Gastrocnemius medialis (tissue), 4 donors: ENCODE measurements at regions not wholly inside any gene's neighbourhood (a gene's known extent, or its start where the extent isn't known, plus 50 kb on each side); places are given as distances from the start of the nearest gene placed in this dataset.

ENCODE experiments used
- CTCF ChIP-seq, 5 experiments: fragments of 450-650 bp in 3 of 5; fragments of 200-600 bp in 2 of 5; sonication (generic) in 2 of 5; IDR thresholded peaks in 4 of 5; conservative IDR thresholded peaks in 1 of 5; 1 replicate in 4 of 5; 2 replicates in 1 of 5; pipeline ENCODE4 v1.5.1; 2016 to 2019; ENCODE audit warnings: antibody characterized with exemption in 5 of 5, mild to moderate bottlenecking in 3 of 5, moderate library complexity in 3 of 5
- POLR2A ChIP-seq, 2 donors: fragments of 450-650 bp; IDR thresholded peaks; one replicate each; pipeline ENCODE4 v1.6.1; 2017; ENCODE audit warnings: antibody characterized with exemption in 2 of 2, mild to moderate bottlenecking in 2 of 2, moderate library complexity in 2 of 2

- no peak for TF ChIP-seq CTCF (IDR thresholded peaks at IDR 0.05 in 4 of 5, conservative IDR thresholded peaks at IDR 0.05 in 1 of 5)
- TF ChIP-seq POLR2A (IDR thresholded peaks at IDR 0.05): no peak
Measured at GRCh38 chr10:86596266-86596665, 58.1 kb upstream of the OPN4 start.
